ENCODE measurements at regions not wholly inside any gene's neighbourhood (a gene's known extent, or its start where the extent isn't known, plus 50 kb on each side); places are given as distances from the start of the nearest gene placed in this dataset.

DNA sequence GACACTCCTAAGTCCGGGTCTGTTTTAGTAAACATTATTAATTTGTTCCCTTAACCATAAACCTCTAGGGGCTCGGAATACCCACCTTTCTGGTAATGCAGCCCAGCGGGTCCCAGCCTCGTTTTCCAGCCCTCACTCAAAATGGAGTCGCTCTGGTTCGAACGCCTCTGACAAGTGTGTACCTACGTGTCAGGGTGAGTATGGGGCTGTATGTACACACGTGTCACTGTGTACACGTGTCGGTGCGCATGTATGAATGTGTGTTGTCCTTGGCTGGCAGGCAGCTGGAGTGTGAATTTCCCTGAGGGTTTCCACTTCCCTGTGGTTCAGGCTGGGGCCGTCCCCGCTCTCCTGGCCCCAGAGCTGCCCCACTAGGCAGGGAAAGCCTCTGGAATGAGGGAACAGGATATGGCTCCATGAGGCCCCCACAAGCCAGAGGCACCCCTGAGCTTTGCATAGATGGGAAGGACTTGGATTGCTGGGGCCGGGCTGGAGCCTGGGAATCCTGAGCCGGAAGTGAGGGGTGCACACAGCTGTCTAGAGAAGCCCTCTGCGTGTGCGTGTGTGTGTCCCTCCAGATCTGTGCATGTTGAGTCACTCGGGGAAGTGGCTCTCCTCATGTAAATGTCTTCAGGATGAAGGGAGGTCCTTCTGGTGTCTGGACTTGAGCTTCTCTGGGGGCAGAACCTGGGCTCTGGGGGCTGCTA lies 160.8 kb upstream of the IER5L start:
- no peak overlapping the region for H3K4me3 ChIP-seq (ENCODE audit: insufficient read depth, low read depth, low read length, poor library complexity, severe bottlenecking)
- no peak for DNase-seq
- H3K27me3 ChIP-seq (replicated peaks; ENCODE audit: control insufficient read depth, insufficient read depth, low read length, poor library complexity, severe bottlenecking), result peaks cover 5% of the 10 kb centered on the region
- H3K9me3 ChIP-seq (ENCODE audit: control insufficient read depth, low read length), result no peaks in the 10 kb centered on the region
- H3K27ac ChIP-seq (ENCODE audit: insufficient read depth, low read length, poor library complexity, severe bottlenecking), result no peak overlapping the region
- no peaks in the 10 kb centered on the region for H3K36me3 ChIP-seq (ENCODE audit: control insufficient read depth, insufficient read depth, low read length)
- peaks cover 9% of the 10 kb centered on the region for H3K4me1 ChIP-seq (ENCODE audit: control insufficient read depth, insufficient read depth, low read length, poor library complexity, severe bottlenecking)

DNA sequence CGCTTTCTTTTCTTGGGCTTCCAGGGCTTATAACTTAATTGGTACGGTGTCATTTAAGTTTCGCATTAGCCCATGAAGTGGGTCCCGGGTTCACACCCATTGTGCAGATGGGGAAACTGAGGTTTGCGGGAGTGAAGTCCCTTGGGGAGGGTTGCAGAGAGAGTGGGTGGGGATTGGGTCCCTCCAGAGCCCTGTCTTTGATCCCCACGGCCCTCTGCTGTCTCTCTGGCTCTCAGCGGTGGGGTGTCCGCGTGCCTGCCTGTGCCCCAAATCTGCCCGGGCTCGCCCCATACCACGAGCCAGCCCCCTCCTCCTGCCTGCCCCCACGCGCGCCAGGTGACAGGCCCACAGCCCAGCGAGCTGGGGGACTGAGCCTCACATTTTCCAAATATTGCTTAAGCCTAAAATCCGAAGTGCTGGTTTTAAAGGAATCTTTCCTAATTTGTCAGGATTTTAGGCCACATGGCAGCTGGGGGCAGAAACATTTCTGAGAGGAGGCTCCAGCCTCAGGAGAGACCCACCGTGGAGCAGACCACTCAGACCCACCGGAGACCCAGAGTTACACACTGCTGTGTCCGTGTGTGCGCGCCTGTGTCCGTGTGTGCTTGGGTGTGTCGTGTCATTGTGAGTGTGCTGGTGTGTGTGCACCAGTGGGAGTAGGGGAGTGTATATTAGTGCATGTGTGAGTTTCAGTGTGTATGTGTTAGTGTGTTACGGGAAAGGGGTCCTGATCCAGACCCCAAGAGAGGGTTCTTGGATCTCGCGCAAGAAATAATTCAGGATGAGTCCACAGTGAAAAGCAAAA lies 159.5 kb upstream of the IER5L start:
- peaks cover 9% of the 10 kb centered on the region for H3K4me1 ChIP-seq (ENCODE audit: control insufficient read depth, insufficient read depth, low read length, poor library complexity, severe bottlenecking)
- H3K27ac ChIP-seq (ENCODE audit: insufficient read depth, low read length, poor library complexity, severe bottlenecking), result no peak overlapping the region

DNA sequence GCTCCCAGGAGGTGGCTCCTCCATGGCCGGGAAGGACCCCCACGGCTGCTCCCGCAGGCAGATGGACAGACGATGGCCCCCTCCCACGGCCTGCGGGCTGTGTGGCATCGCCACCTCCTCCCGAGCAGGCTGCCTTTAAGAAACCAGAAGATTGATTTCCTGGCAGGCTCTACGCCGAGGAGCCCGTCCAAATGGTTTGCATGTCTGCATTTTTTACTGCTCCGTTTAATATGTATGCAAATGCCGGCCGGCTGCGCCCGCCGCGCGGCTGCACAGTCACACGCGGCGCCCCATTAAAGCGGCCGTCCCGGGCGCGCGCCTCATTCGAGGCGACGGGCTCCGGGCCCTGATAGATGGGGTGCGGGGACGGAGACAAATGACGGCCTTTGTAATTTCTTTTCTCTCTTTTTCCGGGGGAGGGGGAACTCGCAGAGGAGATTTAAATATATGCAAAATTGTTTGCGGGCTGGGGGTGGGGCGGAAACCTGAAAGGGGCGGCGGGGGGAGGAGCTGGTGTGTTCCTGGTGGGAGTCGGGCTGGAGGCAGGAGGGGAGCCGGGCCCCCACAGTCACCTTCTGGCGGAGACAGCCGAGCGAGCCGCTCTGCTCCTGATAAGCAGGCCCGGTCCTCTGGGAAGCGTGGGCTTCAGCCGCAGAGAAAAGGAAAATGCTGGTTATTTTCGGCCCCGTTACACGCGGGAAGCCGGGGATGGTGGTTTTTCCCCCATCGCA lies 158.7 kb upstream of the IER5L start:
- Histone ChIP-seq H3K4me1 (ENCODE audit: control insufficient read depth, insufficient read depth, low read length, poor library complexity, severe bottlenecking) (peaks cover 9% of the 10 kb centered on the region), H3K27me3 (replicated peaks; ENCODE audit: control insufficient read depth, insufficient read depth, low read length, poor library complexity, severe bottlenecking) (peaks cover 5% of the 10 kb centered on the region), H3K9me3 (ENCODE audit: control insufficient read depth, low read length) (no peaks in the 10 kb centered on the region), H3K36me3 (ENCODE audit: control insufficient read depth, insufficient read depth, low read length) (no peaks in the 10 kb centered on the region), H3K4me3 (ENCODE audit: insufficient read depth, low read depth, low read length, poor library complexity, severe bottlenecking) (peak overlapping the region; percentile 52), H3K27ac (ENCODE audit: insufficient read depth, low read length, poor library complexity, severe bottlenecking) (no peak overlapping the region)
- DNase-seq, result no peak

More for the DNA sequence above, 159.5 kb upstream of the IER5L start:
- H3K9me3 ChIP-seq (ENCODE audit: control insufficient read depth, low read length), result no peaks in the 10 kb centered on the region
- peaks cover 5% of the 10 kb centered on the region for H3K27me3 ChIP-seq (replicated peaks; ENCODE audit: control insufficient read depth, insufficient read depth, low read length, poor library complexity, severe bottlenecking)
- H3K4me3 ChIP-seq (ENCODE audit: insufficient read depth, low read depth, low read length, poor library complexity, severe bottlenecking), result peak overlapping the region; percentile 52
- no peaks in the 10 kb centered on the region for H3K36me3 ChIP-seq (ENCODE audit: control insufficient read depth, insufficient read depth, low read length)
- no peak for DNase-seq

DNA sequence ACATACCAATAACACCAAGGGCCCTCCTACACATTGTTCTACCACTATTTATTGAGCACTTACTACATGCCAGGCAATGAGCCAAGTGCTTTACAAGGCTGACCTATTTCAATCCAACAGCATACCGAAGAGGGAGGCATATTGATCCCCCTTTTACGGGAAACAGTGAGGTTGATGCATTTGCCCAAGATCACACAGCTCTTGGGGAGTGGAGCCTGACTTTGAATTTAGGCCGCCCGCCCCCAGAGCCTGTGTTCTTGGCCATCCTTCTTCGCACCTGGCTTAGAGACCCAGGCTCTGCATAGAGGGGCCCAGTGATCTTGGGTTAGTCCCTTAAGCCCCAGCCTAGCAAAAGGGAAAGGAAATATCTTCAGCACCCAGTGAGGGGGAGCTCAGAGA lies 158.1 kb upstream of the IER5L start:
- Histone ChIP-seq H3K4me3 (ENCODE audit: insufficient read depth, low read depth, low read length, poor library complexity, severe bottlenecking) (peak overlapping the region; percentile 52), H3K36me3 (ENCODE audit: control insufficient read depth, insufficient read depth, low read length) (no peaks in the 10 kb centered on the region), H3K9me3 (ENCODE audit: control insufficient read depth, low read length) (no peaks in the 10 kb centered on the region), H3K4me1 (ENCODE audit: control insufficient read depth, insufficient read depth, low read length, poor library complexity, severe bottlenecking) (peaks cover 9% of the 10 kb centered on the region), H3K27ac (ENCODE audit: insufficient read depth, low read length, poor library complexity, severe bottlenecking) (no peak overlapping the region), H3K27me3 (replicated peaks; ENCODE audit: control insufficient read depth, insufficient read depth, low read length, poor library complexity, severe bottlenecking) (peaks cover 5% of the 10 kb centered on the region)
- no peak for DNase-seq

DNA sequence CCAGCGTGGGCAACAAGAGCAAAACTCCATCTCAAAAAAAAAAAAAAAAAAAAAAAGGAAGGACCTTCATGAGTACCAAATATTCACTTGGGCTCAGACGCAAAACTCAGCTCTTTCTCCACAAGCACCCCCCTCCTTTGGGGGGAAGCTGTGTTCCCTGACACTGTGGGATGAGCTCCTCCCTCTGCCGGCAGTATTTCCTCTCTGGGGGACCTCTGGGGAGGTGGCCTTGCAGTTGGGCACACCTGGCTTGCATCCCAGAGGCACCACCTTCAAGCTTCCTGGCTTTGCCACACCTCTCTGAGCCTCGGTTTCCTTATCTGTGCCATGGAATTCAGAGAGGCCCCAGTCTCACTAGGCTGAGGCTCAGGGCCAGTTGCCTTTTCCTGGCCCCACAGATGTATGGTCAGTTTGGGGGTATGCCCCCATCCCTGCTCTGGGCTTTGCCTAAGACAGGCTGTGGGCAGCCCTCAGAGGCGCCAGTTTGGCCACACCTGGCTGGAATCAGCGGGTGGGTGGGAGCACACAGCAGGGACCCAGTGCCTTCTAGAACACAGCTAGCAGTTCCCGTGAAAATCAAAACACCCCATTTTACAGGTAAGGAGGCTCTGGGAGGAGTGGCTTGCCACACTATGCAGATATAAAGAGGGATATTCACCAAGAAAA lies 157.5 kb upstream of the IER5L start:
- Histone ChIP-seq H3K4me3 (ENCODE audit: insufficient read depth, low read depth, low read length, poor library complexity, severe bottlenecking) (no peak overlapping the region), H3K27ac (ENCODE audit: insufficient read depth, low read length, poor library complexity, severe bottlenecking) (no peak overlapping the region), H3K27me3 (replicated peaks; ENCODE audit: control insufficient read depth, insufficient read depth, low read length, poor library complexity, severe bottlenecking) (peaks cover 5% of the 10 kb centered on the region), H3K9me3 (ENCODE audit: control insufficient read depth, low read length) (no peaks in the 10 kb centered on the region), H3K4me1 (ENCODE audit: control insufficient read depth, insufficient read depth, low read length, poor library complexity, severe bottlenecking) (peaks cover 9% of the 10 kb centered on the region), H3K36me3 (ENCODE audit: control insufficient read depth, insufficient read depth, low read length) (no peaks in the 10 kb centered on the region)
- DNase-seq, result no peak

DNA sequence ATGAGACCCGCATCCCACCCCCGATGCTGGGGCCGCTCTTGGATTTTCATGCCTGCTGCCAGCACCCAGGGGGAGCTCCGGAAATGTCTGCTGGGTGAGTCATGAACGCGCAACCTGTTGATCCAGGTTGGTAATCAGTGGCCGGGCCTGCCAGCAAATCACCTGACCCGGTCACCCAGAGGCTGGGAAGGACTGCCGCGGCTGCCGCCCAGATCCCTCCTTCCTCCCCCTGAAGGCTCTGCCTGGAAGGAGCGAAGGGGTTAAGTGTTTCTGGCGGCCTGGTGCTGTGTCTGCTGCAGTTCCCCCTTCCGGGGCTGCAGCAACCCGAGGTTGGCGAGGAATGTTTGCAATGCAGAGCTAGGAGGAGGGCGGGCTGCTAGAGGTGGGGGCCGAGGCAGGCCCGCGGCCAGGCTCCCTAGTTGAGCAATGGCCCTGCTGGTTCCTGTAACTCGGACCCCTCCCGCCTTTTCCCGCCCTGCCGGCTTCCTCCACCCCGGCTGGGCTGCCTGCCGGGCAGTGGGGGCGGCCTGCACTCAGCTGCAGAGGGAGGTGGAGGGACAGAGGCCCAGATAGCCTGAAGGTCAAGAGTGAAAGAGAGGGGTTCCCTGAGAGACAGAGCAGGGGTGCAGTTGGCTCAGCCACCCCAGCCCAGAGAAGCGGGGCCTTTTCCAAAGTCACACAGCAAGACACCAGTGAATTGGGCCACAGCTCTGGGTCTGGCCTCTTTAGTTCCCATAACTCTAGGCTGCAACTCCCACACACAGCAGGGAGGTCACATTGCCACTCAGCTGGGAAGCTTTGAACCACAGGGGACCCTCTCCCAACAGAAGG lies 156.3 kb upstream of the IER5L start:
- Histone ChIP-seq H3K4me3 (ENCODE audit: insufficient read depth, low read depth, low read length, poor library complexity, severe bottlenecking) (no peak overlapping the region), H3K4me1 (ENCODE audit: control insufficient read depth, insufficient read depth, low read length, poor library complexity, severe bottlenecking) (peaks cover 9% of the 10 kb centered on the region), H3K9me3 (ENCODE audit: control insufficient read depth, low read length) (no peaks in the 10 kb centered on the region), H3K36me3 (ENCODE audit: control insufficient read depth, insufficient read depth, low read length) (no peaks in the 10 kb centered on the region), H3K27me3 (replicated peaks; ENCODE audit: control insufficient read depth, insufficient read depth, low read length, poor library complexity, severe bottlenecking) (peaks cover 5% of the 10 kb centered on the region), H3K27ac (ENCODE audit: insufficient read depth, low read length, poor library complexity, severe bottlenecking) (no peak overlapping the region)
- no peak for DNase-seq

DNA sequence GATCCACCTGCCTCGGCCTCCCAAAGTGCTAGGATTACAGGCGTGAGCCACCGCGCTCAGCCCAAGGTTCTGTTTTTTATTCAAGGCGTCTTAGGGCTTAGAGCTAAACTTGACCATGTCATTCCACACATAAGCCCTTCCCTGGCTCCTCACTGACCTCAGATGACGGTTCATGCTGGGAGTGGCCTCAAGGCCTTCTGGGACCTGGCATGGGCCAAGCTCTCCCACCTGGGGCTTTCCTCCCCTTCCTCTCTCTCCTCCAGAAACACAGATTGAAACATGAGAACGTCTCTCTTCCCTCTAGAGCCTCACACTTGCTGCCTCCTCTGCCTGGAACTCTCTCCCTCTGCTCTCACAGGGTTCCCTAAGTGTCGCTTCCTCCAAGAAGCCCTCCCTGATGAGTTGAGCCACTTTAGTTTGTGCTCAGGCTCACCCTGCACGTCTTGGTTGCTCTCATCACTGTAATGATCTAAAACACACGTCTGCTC lies 155.6 kb upstream of the IER5L start:
- Histone ChIP-seq H3K27ac (ENCODE audit: insufficient read depth, low read length, poor library complexity, severe bottlenecking) (no peak overlapping the region), H3K4me3 (ENCODE audit: insufficient read depth, low read depth, low read length, poor library complexity, severe bottlenecking) (no peak overlapping the region), H3K4me1 (ENCODE audit: control insufficient read depth, insufficient read depth, low read length, poor library complexity, severe bottlenecking) (peaks cover 9% of the 10 kb centered on the region), H3K36me3 (ENCODE audit: control insufficient read depth, insufficient read depth, low read length) (no peaks in the 10 kb centered on the region), H3K27me3 (replicated peaks; ENCODE audit: control insufficient read depth, insufficient read depth, low read length, poor library complexity, severe bottlenecking) (peaks cover 5% of the 10 kb centered on the region), H3K9me3 (ENCODE audit: control insufficient read depth, low read length) (no peaks in the 10 kb centered on the region)
- no peak for DNase-seq

DNA sequence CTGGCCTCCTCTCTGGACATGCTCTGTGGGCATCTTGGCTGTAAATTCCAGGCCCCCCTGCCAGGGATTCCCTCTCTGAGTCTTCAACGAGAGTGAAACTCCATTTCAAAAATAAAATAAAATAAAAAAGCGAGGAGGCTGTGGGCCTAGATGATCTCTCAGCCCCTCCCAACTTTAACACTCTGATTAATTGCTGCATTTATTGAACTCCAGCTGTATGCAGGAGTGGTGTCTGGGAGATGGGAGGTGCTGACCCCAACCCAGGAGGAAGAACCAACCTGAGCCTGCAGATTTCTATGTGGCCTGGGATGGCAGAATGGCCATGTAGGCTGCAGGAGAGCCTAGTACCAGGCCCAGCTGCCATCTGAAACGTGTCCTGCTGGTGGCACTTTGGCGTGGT lies 154.5 kb upstream of the IER5L start:
- H3K27me3 ChIP-seq (replicated peaks; ENCODE audit: control insufficient read depth, insufficient read depth, low read length, poor library complexity, severe bottlenecking), result peaks cover 5% of the 10 kb centered on the region
- H3K9me3 ChIP-seq (ENCODE audit: control insufficient read depth, low read length), result no peaks in the 10 kb centered on the region
- H3K36me3 ChIP-seq (ENCODE audit: control insufficient read depth, insufficient read depth, low read length), result no peaks in the 10 kb centered on the region
- no peak overlapping the region for H3K4me3 ChIP-seq (ENCODE audit: insufficient read depth, low read depth, low read length, poor library complexity, severe bottlenecking)
- no peak overlapping the region for H3K27ac ChIP-seq (ENCODE audit: insufficient read depth, low read length, poor library complexity, severe bottlenecking)
- no peak for DNase-seq
- peaks cover 15% of the 10 kb centered on the region for H3K4me1 ChIP-seq (ENCODE audit: control insufficient read depth, insufficient read depth, low read length, poor library complexity, severe bottlenecking)
